Lung (tissue), 11 donors: ENCODE measurements at regions not wholly inside any gene's neighbourhood (a gene's known extent, or its start where the extent isn't known, plus 50 kb on each side); places are given as distances from the start of the nearest gene placed in this dataset.
"Not testable (repeated sequence)": the region's sequence is repeated elsewhere in the genome, so short reads cannot be mapped to it uniquely, and the experiment has no call there.

Source experiments
- ATAC-seq: fragments of 200-7000 bp; cut with Tn5 transposase; one replicate; pipeline ENCODE4 v1.9.1; 2020; ENCODE audit warnings: moderate number of reproducible peaks; ENCODE audit not compliant: insufficient read depth, low FRiP score
- DNase-seq, 3 donors: peaks; one replicate each; pipeline ENCODE4 v3.0.0-alpha.2; 2013 to 2017
- H3K27ac ChIP-seq, 2 donors: one replicate each; pipeline ENCODE4 v1.5.1; 2013; ENCODE audit warnings: mild to moderate bottlenecking in 2 of 2, moderate library complexity in 2 of 2, control low read depth in 1 of 2, inconsistent platforms in 1 of 2, low read depth in 1 of 2, low read length in 1 of 2
- H3K27me3 ChIP-seq, 3 donors: one replicate each; pipeline ENCODE4 v1.5.1; 2013; ENCODE audit warnings: low read length in 2 of 3; ENCODE audit not compliant: control insufficient read depth in 3 of 3, insufficient read depth in 3 of 3
- H3K36me3 ChIP-seq, 4 donors: one replicate each; pipeline ENCODE4 v1.5.1; 2013; ENCODE audit warnings: low read length in 4 of 4, mild to moderate bottlenecking in 1 of 4, moderate library complexity in 1 of 4; ENCODE audit not compliant: control insufficient read depth in 4 of 4, insufficient read depth in 4 of 4
- H3K4me1 ChIP-seq, 5 donors: one replicate each; pipeline ENCODE4 v1.5.1; 2013; ENCODE audit warnings: low read length in 5 of 5, mild to moderate bottlenecking in 2 of 5, moderate library complexity in 1 of 5; ENCODE audit not compliant: control insufficient read depth in 5 of 5, insufficient read depth in 5 of 5
- H3K4me3 ChIP-seq: one replicate; pipeline ENCODE4 v1.5.1; 2013; ENCODE audit warnings: mild to moderate bottlenecking, control low read depth, moderate library complexity
- H3K9ac ChIP-seq, 2 donors: one replicate each; pipeline ENCODE4 v1.5.1; 2013; ENCODE audit warnings: low read length in 2 of 2, control low read depth in 1 of 2; ENCODE audit not compliant: insufficient read depth in 1 of 2
- H3K9me3 ChIP-seq, 4 donors: one replicate each; pipeline ENCODE4 v1.5.1; 2013; ENCODE audit warnings: low read length in 3 of 4, mild to moderate bottlenecking in 1 of 4, moderate library complexity in 1 of 4; ENCODE audit not compliant: control insufficient read depth in 4 of 4, insufficient read depth in 3 of 4
- CTCF ChIP-seq: IDR thresholded peaks from 2 replicates; pipeline ENCODE4 v1.5.1; 2012; ENCODE audit warnings: mild to moderate bottlenecking; ENCODE audit errors: control extremely low read depth, extremely low read depth
- WGBS, 2 donors: extraction: QIAGEN DNeasy Blood & Tissue Kit; methylation state at CpG; one replicate each; pipeline ENCODE4 v1.1.7; 2013; 5-methylcytosine and 5-hydroxymethylcytosine counted together
- donor health status: control.
- donor health status: control.
- donor health status: Bipolar disorder and iron deficiency.
- donor health status: healthy.
- donor health status: DM: yes; HTN: yes; CAD: no.

DNA sequence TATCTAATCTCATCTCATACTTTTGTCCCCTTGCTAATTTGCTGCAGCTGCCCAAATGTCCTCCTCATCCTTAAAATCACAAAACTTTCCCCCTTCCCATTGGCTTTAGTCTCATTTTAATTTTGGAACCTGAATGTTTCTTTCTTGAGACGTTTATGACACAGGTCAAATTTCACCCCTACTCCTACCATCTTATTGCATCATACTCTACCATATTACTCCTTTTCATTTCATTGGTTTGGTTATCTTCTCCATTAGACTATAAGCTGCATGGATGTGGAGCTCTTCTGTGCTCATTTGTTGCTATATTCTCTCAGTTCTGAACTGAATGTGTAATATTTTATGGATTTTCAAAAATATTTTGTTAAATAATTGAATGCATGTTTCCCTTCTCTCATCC is 688.6 kb downstream of the CBLN4 start:
- H3K9me3 ChIP-seq: no peaks in the 10 kb centered on the region
- no peak overlapping the region for H3K27ac ChIP-seq
- ATAC-seq (no peak), DNase-seq (no peak)
- H3K9ac ChIP-seq: no peak overlapping the region
- TF ChIP-seq CTCF: no peak
- no peaks in the 10 kb centered on the region for H3K36me3 ChIP-seq
- no peaks in the 10 kb centered on the region for H3K4me1 ChIP-seq
- H3K27me3 ChIP-seq: no peaks in the 10 kb centered on the region
- no peak overlapping the region for H3K4me3 ChIP-seq
- WGBS, 2 donors: 60 to 72% methylated on average over 1 of the region's 1 CpG

DNA sequence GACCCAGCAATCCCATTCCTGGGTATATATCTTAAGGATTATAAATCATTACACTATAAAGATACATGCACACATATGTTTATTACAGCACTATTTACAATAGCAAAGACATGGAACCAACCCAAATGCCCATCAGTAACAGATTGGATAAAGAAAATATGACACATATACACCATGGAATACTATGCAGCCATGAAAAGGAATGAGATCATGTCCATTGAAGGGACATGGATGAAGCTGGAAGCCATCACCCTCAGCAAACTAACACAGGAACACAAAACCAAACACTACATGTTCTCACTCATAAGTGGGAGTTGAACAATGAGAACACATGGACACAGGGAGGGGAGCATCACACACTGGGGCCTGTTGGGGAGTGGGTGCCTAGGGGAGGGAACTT is 694.5 kb downstream of the CBLN4 start:
- not testable (repeated sequence) for DNase-seq, H3K4me3 ChIP-seq, H3K27me3 ChIP-seq, ATAC-seq, H3K9me3 ChIP-seq, H3K4me1 ChIP-seq, H3K9ac ChIP-seq, H3K27ac ChIP-seq, H3K36me3 ChIP-seq

DNA sequence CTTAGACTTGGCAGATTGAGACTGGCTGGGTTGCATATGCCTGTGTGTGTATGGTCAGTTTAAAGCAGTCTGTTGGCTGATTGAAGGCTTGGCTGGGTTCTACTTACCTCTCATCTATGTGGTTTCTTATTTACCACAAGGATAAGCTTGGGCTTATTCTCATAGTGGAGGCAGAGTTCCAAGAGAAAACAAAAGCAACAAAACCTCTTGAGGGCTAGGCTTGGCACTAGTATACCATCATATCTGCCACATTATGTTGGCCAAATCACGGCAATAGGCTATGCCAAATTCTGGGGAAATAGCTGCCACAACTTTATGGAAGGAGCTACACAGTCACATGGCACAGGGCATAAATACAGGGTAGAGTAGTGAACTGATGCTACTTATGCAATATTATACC is 714.1 kb downstream of the CBLN4 start:
- no peaks in the 10 kb centered on the region for H3K4me1 ChIP-seq
- H3K4me3 ChIP-seq: no peak overlapping the region
- no peak overlapping the region for H3K9ac ChIP-seq
- H3K27me3 ChIP-seq: no peaks in the 10 kb centered on the region
- H3K9me3 ChIP-seq: no peaks in the 10 kb centered on the region
- no peak for DNase-seq
- H3K27ac ChIP-seq: no peak overlapping the region
- no peak for TF ChIP-seq CTCF
- 90 to 94% methylated on average over 1 of the region's 1 CpG for WGBS, 2 donors
- no peak for ATAC-seq
- no peaks in the 10 kb centered on the region for H3K36me3 ChIP-seq

GRCh38 chr20:55283889-55284288 is 721.4 kb downstream of the CBLN4 start:
- no peak overlapping the region for H3K9ac ChIP-seq
- H3K27ac ChIP-seq: no peak overlapping the region
- H3K4me3 ChIP-seq: no peak overlapping the region
- no peak for TF ChIP-seq CTCF
- WGBS, 2 donors: 65 to 74% methylated on average over 2 of the region's 2 CpGs
- ATAC-seq (no peak), DNase-seq (peak in 2 of 3 donors; percentile 56 to 73)
- no peaks in the 10 kb centered on the region for H3K9me3 ChIP-seq
- H3K27me3 ChIP-seq: no peaks in the 10 kb centered on the region
- H3K36me3 ChIP-seq: no peaks in the 10 kb centered on the region
- H3K4me1 ChIP-seq: no peaks in the 10 kb centered on the region
